Osteocyte (in vitro differentiated cells): ENCODE measurements at regions not wholly inside any gene's neighbourhood (a gene's known extent, or its start where the extent isn't known, plus 50 kb on each side); places are given as distances from the start of the nearest gene placed in this dataset.
"Not testable (repeated sequence)": the region's sequence is repeated elsewhere in the genome, so short reads cannot be mapped to it uniquely, and the experiment has no call there.

Experiments used
- DNase-seq: peaks from one replicate; pipeline ENCODE4 v3.0.0; 2021; ENCODE audit warnings: mixed read lengths; ENCODE audit not compliant: unreplicated experiment; ENCODE audit errors: extremely low spot score
- H3K27ac Mint-ChIP-seq: one replicate; pipeline ENCODE4 v1.8.0; 2021; ENCODE audit warnings: mild to moderate bottlenecking, mixed read lengths; ENCODE audit not compliant: unreplicated experiment
- H3K27me3 Mint-ChIP-seq: one replicate; pipeline ENCODE4 v1.8.0; 2021; ENCODE audit warnings: mixed read lengths; ENCODE audit not compliant: unreplicated experiment
- H3K36me3 Mint-ChIP-seq: one replicate; pipeline ENCODE4 v1.8.0; 2021; ENCODE audit warnings: mixed read lengths; ENCODE audit not compliant: unreplicated experiment
- H3K4me1 Mint-ChIP-seq: one replicate; pipeline ENCODE4 v1.8.0; 2021; ENCODE audit warnings: mixed read lengths; ENCODE audit not compliant: unreplicated experiment
- H3K4me3 Mint-ChIP-seq: one replicate; pipeline ENCODE4 v1.8.0; 2021; ENCODE audit warnings: mild to moderate bottlenecking, moderate library complexity, mixed read lengths; ENCODE audit not compliant: unreplicated experiment
- H3K9me3 Mint-ChIP-seq: one replicate; pipeline ENCODE4 v1.8.0; 2021; ENCODE audit warnings: mixed read lengths; ENCODE audit not compliant: unreplicated experiment
- TF ChIP-seq, protein P1 (sequence below): fragments of 200-600 bp; sonication (generic); IDR thresholded peaks from 2 replicates; pipeline ENCODE4 v1.5.0; 2021; ENCODE audit warnings: antibody characterized with exemption, mild to moderate bottlenecking, moderate library complexity

DNA sequence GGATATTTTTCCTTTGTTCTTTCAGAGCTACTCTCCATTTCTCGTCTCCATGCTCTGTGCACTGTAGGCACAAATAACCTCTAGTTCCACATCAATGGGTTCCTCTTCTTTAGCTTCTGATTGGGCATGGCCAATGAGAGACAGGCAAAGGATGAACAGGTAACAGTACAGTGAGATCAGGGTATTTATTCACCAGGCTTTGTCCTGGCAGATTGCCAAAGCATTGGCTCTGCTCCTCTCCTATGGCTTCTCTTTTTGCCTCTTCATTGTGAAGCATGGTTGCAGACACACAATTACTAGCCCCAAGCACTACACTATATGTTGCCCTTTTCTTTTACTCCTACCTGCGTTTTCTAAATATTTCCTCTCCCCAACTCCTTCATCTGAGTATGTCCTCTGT is 215.1 kb upstream of the ARRDC3 start:
- Mint-ChIP-seq H3K9me3 (peaks cover 17% of the 10 kb centered on the region), H3K27ac (no peak overlapping the region), H3K36me3 (no peaks in the 10 kb centered on the region), H3K4me1 (peaks cover 4% of the 10 kb centered on the region), H3K27me3 (no peaks in the 10 kb centered on the region), H3K4me3 (no peak overlapping the region)
- TF ChIP-seq, protein P1, sequence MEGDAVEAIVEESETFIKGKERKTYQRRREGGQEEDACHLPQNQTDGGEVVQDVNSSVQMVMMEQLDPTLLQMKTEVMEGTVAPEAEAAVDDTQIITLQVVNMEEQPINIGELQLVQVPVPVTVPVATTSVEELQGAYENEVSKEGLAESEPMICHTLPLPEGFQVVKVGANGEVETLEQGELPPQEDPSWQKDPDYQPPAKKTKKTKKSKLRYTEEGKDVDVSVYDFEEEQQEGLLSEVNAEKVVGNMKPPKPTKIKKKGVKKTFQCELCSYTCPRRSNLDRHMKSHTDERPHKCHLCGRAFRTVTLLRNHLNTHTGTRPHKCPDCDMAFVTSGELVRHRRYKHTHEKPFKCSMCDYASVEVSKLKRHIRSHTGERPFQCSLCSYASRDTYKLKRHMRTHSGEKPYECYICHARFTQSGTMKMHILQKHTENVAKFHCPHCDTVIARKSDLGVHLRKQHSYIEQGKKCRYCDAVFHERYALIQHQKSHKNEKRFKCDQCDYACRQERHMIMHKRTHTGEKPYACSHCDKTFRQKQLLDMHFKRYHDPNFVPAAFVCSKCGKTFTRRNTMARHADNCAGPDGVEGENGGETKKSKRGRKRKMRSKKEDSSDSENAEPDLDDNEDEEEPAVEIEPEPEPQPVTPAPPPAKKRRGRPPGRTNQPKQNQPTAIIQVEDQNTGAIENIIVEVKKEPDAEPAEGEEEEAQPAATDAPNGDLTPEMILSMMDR: no peak
- DNase-seq: no peak

DNA sequence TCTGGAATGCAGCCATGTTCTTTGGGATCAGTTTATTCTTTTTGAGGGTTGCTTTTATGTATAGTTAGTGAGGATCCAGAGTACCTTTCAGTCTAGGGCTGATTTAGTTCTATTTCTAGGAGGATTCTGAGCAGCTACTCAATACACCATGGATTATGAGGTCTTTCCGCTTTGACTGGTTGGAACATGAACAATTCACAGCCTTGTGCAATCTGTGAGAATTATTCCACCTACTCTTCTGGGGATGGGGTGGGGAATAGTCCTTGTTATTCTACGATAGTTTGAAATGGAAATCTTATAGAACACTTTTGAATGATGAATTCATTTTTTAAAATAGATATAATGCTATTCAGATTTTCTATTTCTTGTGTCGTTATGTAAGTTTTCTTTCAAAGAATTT is 212.3 kb upstream of the ARRDC3 start:
- no peak overlapping the region for H3K27ac Mint-ChIP-seq
- DNase-seq: no peak
- TF ChIP-seq, protein P1: no peak
- peaks cover 2% of the 10 kb centered on the region for H3K4me1 Mint-ChIP-seq
- peaks cover 4% of the 10 kb centered on the region for H3K36me3 Mint-ChIP-seq
- H3K27me3 Mint-ChIP-seq: no peaks in the 10 kb centered on the region
- peaks cover 37% of the 10 kb centered on the region for H3K9me3 Mint-ChIP-seq
- no peak overlapping the region for H3K4me3 Mint-ChIP-seq

DNA sequence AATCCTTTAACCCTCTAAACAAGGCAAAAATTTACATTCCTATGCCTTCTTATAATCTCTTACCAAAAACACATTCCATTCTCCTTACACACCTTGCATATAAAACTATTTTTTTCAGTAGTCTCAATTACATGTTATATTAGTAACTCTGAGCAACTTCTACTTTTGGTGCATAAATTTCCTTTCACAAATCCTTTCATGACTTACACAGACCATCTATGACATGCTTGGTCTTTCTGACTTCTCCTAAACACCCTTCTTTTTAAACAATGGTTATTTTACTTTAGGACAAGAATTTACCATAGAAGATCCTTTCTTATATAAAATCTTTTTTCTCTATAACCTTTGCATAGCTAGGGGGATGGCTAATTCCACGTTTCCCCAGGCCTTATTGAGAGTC is 208.0 kb upstream of the ARRDC3 start:
- no peak overlapping the region for H3K27ac Mint-ChIP-seq
- no peaks in the 10 kb centered on the region for H3K27me3 Mint-ChIP-seq
- TF ChIP-seq, protein P1: no peak
- peaks cover 2% of the 10 kb centered on the region for H3K4me1 Mint-ChIP-seq
- peaks cover 4% of the 10 kb centered on the region for H3K36me3 Mint-ChIP-seq
- peaks cover 39% of the 10 kb centered on the region for H3K9me3 Mint-ChIP-seq
- DNase-seq: no peak
- H3K4me3 Mint-ChIP-seq: no peak overlapping the region

DNA sequence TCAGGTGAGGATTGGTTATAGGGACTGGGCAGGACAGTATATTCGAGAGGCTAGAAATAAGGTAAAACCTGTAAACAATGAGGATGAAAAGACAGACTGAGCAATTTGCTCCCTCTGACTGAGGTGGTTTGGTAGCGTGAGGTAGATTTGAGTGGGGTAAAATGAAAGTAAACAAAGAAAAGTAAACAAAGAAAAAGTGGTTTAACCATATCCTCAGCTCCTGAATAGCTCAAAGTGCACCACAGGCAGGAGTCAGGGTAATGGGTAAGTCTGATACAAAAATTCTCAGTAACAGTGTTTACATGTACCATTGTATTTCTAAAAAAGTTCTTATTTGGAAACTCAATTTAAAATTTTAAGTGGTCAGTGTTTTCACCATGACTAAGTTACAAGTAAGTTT is 203.1 kb upstream of the ARRDC3 start:
- peaks cover 11% of the 10 kb centered on the region for H3K9me3 Mint-ChIP-seq
- no peak for DNase-seq
- peaks cover 4% of the 10 kb centered on the region for H3K36me3 Mint-ChIP-seq
- no peaks in the 10 kb centered on the region for H3K27me3 Mint-ChIP-seq
- TF ChIP-seq, protein P1: no peak
- H3K27ac Mint-ChIP-seq: no peak overlapping the region
- H3K4me1 Mint-ChIP-seq: no peaks in the 10 kb centered on the region
- H3K4me3 Mint-ChIP-seq: no peak overlapping the region

DNA sequence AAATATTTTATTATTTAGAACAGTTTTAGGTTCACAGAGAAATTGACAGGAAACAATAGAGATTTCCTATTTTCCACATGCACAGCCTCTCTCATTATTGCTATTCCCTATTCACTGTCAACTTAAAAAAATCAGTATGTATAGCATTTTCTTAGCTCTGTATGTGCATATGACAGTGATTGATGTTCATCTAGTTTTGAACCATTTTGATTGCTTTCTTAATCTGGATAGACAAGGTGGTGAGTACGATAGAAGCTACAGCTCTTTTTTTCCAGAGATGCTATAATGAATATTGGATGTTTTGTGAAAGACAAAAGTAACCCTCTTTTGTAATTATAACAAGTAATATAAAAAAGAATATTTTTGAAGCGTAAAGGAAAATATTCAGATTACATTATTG is 201.2 kb upstream of the ARRDC3 start:
- Mint-ChIP-seq H3K27me3 (no peaks in the 10 kb centered on the region), H3K4me3 (no peak overlapping the region), H3K27ac (no peak overlapping the region), H3K4me1 (no peaks in the 10 kb centered on the region), H3K9me3 (peaks cover 5% of the 10 kb centered on the region), H3K36me3 (no peaks in the 10 kb centered on the region)
- TF ChIP-seq, protein P1: no peak
- no peak for DNase-seq

DNA sequence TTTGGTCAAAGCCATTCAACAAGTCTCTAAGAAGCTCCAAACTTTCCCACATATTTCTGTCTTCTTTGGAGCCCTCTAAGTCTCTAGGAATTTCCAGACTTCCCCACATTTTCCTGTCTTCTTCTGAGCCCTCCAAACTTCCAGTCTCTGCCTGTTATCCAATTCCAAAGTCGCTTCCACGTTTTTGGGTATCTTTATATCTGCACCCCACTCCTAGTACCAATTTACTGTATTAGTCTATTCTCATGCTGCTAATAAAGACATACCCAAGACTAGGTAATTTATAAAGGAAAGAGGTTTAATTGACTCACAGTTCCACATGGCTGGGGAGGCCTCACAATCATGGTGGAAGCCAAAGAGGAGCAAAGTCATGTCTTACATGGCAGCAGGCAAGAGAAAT is 182.9 kb upstream of the ARRDC3 start:
- H3K4me3 Mint-ChIP-seq, H3K36me3 Mint-ChIP-seq, H3K27ac Mint-ChIP-seq, H3K4me1 Mint-ChIP-seq, H3K27me3 Mint-ChIP-seq, DNase-seq: not testable (repeated sequence)
- H3K9me3 Mint-ChIP-seq: peaks cover 25% of the 10 kb centered on the region
